Breast epithelium (tissue), 3 donors: ENCODE measurements at regions not wholly inside any gene's neighbourhood (a gene's known extent, or its start where the extent isn't known, plus 50 kb on each side); places are given as distances from the start of the nearest gene placed in this dataset.

ENCODE experiments used
- POLR2A ChIP-seq: fragments of 450-650 bp; IDR thresholded peaks from one replicate; pipeline ENCODE4 v1.6.1; 2016; ENCODE audit warnings: antibody characterized with exemption, mild to moderate bottlenecking, moderate library complexity
- POLR2AphosphoS5 ChIP-seq, 3 donors: sonication (generic); formaldehyde crosslinking; IDR thresholded peaks; one replicate each; pipeline ENCODE4 v1.6.1; 2017; ENCODE audit warnings: antibody characterized with exemption in 3 of 3
- TF ChIP-seq, protein P1 (sequence below), 3 donors: fragments of 450-650 bp; IDR thresholded peaks; one replicate each; pipeline ENCODE4 v1.5.1; 2016 to 2017; ENCODE audit warnings: antibody characterized with exemption in 3 of 3, mild to moderate bottlenecking in 3 of 3, moderate library complexity in 3 of 3

DNA sequence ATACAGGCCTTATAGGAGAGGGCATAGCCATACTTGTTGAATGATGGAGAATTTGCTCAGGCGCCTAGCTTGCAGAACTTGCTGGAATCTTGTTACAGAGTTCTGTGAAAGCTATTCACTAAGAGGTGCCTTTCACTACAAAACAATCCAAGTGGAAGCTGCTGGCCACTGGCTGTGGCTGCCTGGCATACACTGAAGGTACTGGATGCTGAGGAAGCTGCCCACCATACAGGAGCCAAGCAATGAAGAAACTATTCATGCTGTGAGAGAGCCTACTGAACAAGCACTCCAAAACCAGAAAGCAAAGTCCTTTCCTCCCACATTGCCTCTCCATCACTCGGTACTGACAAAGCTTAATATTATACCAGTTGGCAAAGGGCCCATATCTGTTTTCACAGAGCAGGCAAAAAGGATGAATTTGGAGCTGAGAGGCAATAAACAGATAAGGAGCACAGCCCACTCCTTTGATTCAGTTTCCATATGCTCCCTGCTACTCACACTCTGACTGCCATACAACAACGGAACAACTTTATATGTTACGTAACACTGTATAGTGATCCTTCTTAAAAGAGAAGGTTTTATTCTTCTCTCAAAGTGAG is 192.6 kb upstream of the ALCAM start:
- no peak for TF ChIP-seq POLR2AphosphoS5 (IDR thresholded peaks at IDR 0.05)
- TF ChIP-seq POLR2A = no peak
- TF ChIP-seq, protein P1, sequence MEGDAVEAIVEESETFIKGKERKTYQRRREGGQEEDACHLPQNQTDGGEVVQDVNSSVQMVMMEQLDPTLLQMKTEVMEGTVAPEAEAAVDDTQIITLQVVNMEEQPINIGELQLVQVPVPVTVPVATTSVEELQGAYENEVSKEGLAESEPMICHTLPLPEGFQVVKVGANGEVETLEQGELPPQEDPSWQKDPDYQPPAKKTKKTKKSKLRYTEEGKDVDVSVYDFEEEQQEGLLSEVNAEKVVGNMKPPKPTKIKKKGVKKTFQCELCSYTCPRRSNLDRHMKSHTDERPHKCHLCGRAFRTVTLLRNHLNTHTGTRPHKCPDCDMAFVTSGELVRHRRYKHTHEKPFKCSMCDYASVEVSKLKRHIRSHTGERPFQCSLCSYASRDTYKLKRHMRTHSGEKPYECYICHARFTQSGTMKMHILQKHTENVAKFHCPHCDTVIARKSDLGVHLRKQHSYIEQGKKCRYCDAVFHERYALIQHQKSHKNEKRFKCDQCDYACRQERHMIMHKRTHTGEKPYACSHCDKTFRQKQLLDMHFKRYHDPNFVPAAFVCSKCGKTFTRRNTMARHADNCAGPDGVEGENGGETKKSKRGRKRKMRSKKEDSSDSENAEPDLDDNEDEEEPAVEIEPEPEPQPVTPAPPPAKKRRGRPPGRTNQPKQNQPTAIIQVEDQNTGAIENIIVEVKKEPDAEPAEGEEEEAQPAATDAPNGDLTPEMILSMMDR (IDR thresholded peaks at IDR 0.05) = no peak
